CD14-positive monocyte (primary cell): ENCODE measurements at regions not wholly inside any gene's neighbourhood (a gene's known extent, or its start where the extent isn't known, plus 50 kb on each side); places are given as distances from the start of the nearest gene placed in this dataset.

Experiments
- DNase-seq, 3 donors: peaks; one replicate each; pipeline ENCODE4 v3.0.0-alpha.2; 2011 to 2022
- H2AFZ ChIP-seq: 2 replicates; pipeline ENCODE4 v1.6.0; 2012; ENCODE audit warnings: mild to moderate bottlenecking, low read depth, low read length, inconsistent platforms; ENCODE audit not compliant: insufficient read depth, poor library complexity, severe bottlenecking
- H3K27ac ChIP-seq, 2 donors: 1 replicate in 1 of 2; 2 replicates in 1 of 2; pipeline ENCODE4 v1.5.1; 2012 to 2013; ENCODE audit warnings: low read length in 2 of 2, control low read depth in 1 of 2, inconsistent platforms in 1 of 2, low read depth in 1 of 2, mild to moderate bottlenecking in 1 of 2
- H3K27me3 ChIP-seq, 2 donors: one replicate each; pipeline versions ENCODE4 v1.6.0 to v1.6.1; 2011 to 2013; ENCODE audit warnings: low read length in 2 of 2; ENCODE audit not compliant: control insufficient read depth in 2 of 2, insufficient read depth in 2 of 2
- H3K36me3 ChIP-seq, 2 donors: replicated peaks in 1 of 2; 1 replicate in 1 of 2; 2 replicates in 1 of 2; pipeline versions ENCODE4 v1.5.1 to v1.6.1; 2012 to 2013; ENCODE audit warnings: low read length in 2 of 2, control low read depth in 1 of 2, inconsistent platforms in 1 of 2, mild to moderate bottlenecking in 1 of 2; ENCODE audit not compliant: insufficient read depth in 2 of 2, control insufficient read depth in 1 of 2
- H3K4me1 ChIP-seq, 2 donors: 1 replicate in 1 of 2; 2 replicates in 1 of 2; pipeline versions ENCODE4 v1.5.1 to v1.6.1; 2012 to 2013; ENCODE audit warnings: low read length in 2 of 2, control low read depth in 1 of 2, inconsistent platforms in 1 of 2, mild to moderate bottlenecking in 1 of 2, moderate library complexity in 1 of 2; ENCODE audit not compliant: insufficient read depth in 2 of 2, control insufficient read depth in 1 of 2
- H3K4me2 ChIP-seq: replicated peaks from 2 replicates; pipeline ENCODE3; 2012; ENCODE audit warnings: low read length, moderate library complexity, mild to moderate bottlenecking; ENCODE audit not compliant: poor library complexity, severe bottlenecking; ENCODE audit errors: extremely low read depth
- H3K4me3 ChIP-seq, 3 experiments: fragments of 200-600 bp in 1 of 3; sonication (generic) in 1 of 3; replicated peaks in 1 of 3; 1 replicate in 2 of 3; 2 replicates in 1 of 3; pipeline ENCODE4 v1.5.1; 2011 to 2013; ENCODE audit warnings: low read length in 3 of 3, mild to moderate bottlenecking in 3 of 3, control low read depth in 2 of 3, low read depth in 2 of 3, inconsistent platforms in 1 of 3, moderate library complexity in 1 of 3
- H3K79me2 ChIP-seq: 2 replicates; pipeline ENCODE4 v1.6.0; 2012; ENCODE audit warnings: mild to moderate bottlenecking, control low read depth, inconsistent platforms, low read length, moderate library complexity; ENCODE audit not compliant: insufficient read depth
- H3K9ac ChIP-seq: 2 replicates; pipeline ENCODE4 v1.6.0; 2017; ENCODE audit warnings: low read length, mild to moderate bottlenecking; ENCODE audit not compliant: insufficient read depth, poor library complexity, severe bottlenecking
- H3K9me3 ChIP-seq, 2 donors: replicated peaks in 1 of 2; 1 replicate in 1 of 2; 2 replicates in 1 of 2; pipeline versions ENCODE4 v1.5.1 to v1.6.1; 2012 to 2013; ENCODE audit warnings: low read length in 2 of 2, control low read depth in 1 of 2; ENCODE audit not compliant: control insufficient read depth in 1 of 2, insufficient read depth in 1 of 2
- H4K20me1 ChIP-seq: 2 replicates; pipeline ENCODE4 v1.6.0; 2012; ENCODE audit warnings: mild to moderate bottlenecking, low read length, control low read depth, moderate library complexity; ENCODE audit not compliant: insufficient read depth
- H3K27ac Mint-ChIP-seq, 7 donors: one replicate each; pipeline ENCODE4 v1.8.0; 2020; ENCODE audit warnings: mild to moderate bottlenecking in 7 of 7, mixed read lengths in 7 of 7, moderate library complexity in 6 of 7, inconsistent platforms in 2 of 7
- H3K27me3 Mint-ChIP-seq, 3 donors: one replicate each; pipeline ENCODE4 v1.8.0; 2021 to 2022; ENCODE audit warnings: low read depth in 3 of 3, mild to moderate bottlenecking in 3 of 3, mixed read lengths in 3 of 3, moderate library complexity in 3 of 3, inconsistent platforms in 1 of 3
- H3K36me3 Mint-ChIP-seq, 2 donors: one replicate each; pipeline ENCODE4 v1.8.0; 2020; ENCODE audit warnings: mixed read lengths in 2 of 2, inconsistent platforms in 1 of 2, mild to moderate bottlenecking in 1 of 2
- H3K4me1 Mint-ChIP-seq: one replicate; pipeline ENCODE4 v1.8.0; 2020; ENCODE audit warnings: mild to moderate bottlenecking, mixed read lengths
- H3K4me3 Mint-ChIP-seq, 2 donors: one replicate each; pipeline ENCODE4 v1.8.0; 2020; ENCODE audit warnings: mild to moderate bottlenecking in 2 of 2, mixed read lengths in 2 of 2, moderate library complexity in 1 of 2
- H3K9me3 Mint-ChIP-seq, 7 donors: one replicate each; pipeline ENCODE4 v1.8.0; 2020 to 2022; ENCODE audit warnings: mixed read lengths in 7 of 7, mild to moderate bottlenecking in 6 of 7, moderate library complexity in 6 of 7, inconsistent platforms in 2 of 7
- WGBS: methylation state at CpG from one replicate; pipeline ENCODE4 v1.1.5; 2013; ENCODE audit warnings: missing lambda C conversion rate; ENCODE audit not compliant: insufficient coverage; 5-methylcytosine and 5-hydroxymethylcytosine counted together
- intact Hi-C, 2 donors: fragments of 100-400 bp; cut with micrococcal nuclease; formaldehyde crosslinking; loops; one replicate each; pipeline versions ENCODE4 v1.15.0 to v1.15.1; 2023
- TF ChIP-seq, protein P1 (sequence below): fragments of 200-600 bp; IDR thresholded peaks from one replicate; pipeline ENCODE4 v1.8.0; 2022; ENCODE audit warnings: antibody characterized with exemption, mild to moderate bottlenecking

DNA sequence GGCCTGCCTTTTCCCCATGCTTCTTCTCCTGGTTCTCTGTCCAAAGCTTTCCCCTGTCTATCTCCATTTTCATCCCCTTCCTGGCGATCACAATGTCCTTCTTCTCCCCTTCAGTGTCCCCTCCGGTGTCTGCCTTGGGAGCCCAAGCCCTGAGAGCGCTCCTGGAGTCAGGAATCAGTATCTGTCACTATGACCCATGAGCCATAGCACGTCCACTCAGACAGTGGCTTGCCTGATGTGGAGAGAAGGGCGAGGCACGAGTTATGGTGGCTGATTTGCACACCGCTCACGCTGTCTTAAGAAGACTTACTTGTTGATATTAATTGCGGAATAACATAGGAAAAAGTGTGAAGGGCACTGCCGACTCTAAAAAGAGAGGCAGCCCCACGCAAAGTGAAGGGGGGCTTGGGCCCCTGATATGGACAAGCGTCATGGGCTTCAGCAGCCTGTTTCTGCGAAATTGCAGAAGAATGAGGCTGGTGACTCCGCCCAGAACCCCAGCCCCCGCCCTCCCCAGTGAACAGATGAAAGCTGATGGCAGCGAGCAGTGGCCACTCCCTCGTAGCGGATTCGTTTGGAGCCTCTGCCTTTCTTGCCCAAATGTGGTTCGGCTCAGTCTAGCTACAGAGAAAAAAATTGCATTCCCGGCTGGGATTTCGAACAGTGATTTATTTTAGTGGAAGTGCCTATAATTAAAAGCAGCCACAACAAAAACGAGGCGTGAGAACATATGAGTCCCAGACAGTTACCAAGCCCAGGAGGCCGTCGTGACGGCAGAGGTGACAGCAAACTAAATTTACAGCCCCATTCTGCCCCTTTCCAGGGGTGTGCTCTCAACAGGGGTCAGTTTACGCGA is 149.8 kb downstream of the ICE1 start:
- H3K36me3 Mint-ChIP-seq = no peaks in the 10 kb centered on the region
- Histone ChIP-seq H3K27ac (no peak overlapping the region), H3K4me3 (no peak overlapping the region), H4K20me1 (no peaks in the 10 kb centered on the region), H2AFZ (no peak overlapping the region), H3K9ac (no peak overlapping the region), H3K36me3 (no peaks in the 10 kb centered on the region), H3K4me1 (no peaks in the 10 kb centered on the region), H3K79me2 (no peaks in the 10 kb centered on the region), H3K27me3 (no peaks in the 10 kb centered on the region), H3K9me3 (peaks cover 0 to 3% of the 10 kb centered on the region in 2 donors), H3K4me2 (no peak overlapping the region)
- intact Hi-C loops = no loop called here
- H3K9me3 Mint-ChIP-seq = peaks cover 0 to 8% (median 5%) of the 10 kb centered on the region in 7 donors
- peaks cover 0 to 3% (median 0%) of the 10 kb centered on the region in 3 donors for H3K27me3 Mint-ChIP-seq
- 66% methylated on average over 21 of the region's 29 CpGs for WGBS
- H3K27ac Mint-ChIP-seq = no peak overlapping the region
- TF ChIP-seq, protein P1, sequence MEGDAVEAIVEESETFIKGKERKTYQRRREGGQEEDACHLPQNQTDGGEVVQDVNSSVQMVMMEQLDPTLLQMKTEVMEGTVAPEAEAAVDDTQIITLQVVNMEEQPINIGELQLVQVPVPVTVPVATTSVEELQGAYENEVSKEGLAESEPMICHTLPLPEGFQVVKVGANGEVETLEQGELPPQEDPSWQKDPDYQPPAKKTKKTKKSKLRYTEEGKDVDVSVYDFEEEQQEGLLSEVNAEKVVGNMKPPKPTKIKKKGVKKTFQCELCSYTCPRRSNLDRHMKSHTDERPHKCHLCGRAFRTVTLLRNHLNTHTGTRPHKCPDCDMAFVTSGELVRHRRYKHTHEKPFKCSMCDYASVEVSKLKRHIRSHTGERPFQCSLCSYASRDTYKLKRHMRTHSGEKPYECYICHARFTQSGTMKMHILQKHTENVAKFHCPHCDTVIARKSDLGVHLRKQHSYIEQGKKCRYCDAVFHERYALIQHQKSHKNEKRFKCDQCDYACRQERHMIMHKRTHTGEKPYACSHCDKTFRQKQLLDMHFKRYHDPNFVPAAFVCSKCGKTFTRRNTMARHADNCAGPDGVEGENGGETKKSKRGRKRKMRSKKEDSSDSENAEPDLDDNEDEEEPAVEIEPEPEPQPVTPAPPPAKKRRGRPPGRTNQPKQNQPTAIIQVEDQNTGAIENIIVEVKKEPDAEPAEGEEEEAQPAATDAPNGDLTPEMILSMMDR = no peak
- no peak overlapping the region for H3K4me3 Mint-ChIP-seq
- DNase-seq = no peak
- no peaks in the 10 kb centered on the region for H3K4me1 Mint-ChIP-seq

GRCh38 chr5:5570646-5571045 is 148.2 kb downstream of the ICE1 start:
- no peaks in the 10 kb centered on the region for H3K36me3 ChIP-seq
- H2AFZ ChIP-seq = no peak overlapping the region
- no peak for DNase-seq
- no peaks in the 10 kb centered on the region for H4K20me1 ChIP-seq
- no peak overlapping the region for H3K4me2 ChIP-seq
- Mint-ChIP-seq H3K4me3 (no peak overlapping the region), H3K27ac (no peak overlapping the region), H3K27me3 (peaks cover 0 to 2% (median 0%) of the 10 kb centered on the region in 3 donors), H3K9me3 (peaks cover 0 to 10% (median 5%) of the 10 kb centered on the region in 7 donors), H3K36me3 (no peaks in the 10 kb centered on the region), H3K4me1 (no peaks in the 10 kb centered on the region)
- H3K79me2 ChIP-seq = no peaks in the 10 kb centered on the region
- TF ChIP-seq, protein P1 = no peak
- no peak overlapping the region for H3K4me3 ChIP-seq
- peaks cover 0 to 3% of the 10 kb centered on the region in 2 donors for H3K9me3 ChIP-seq
- no peaks in the 10 kb centered on the region for H3K27me3 ChIP-seq
- H3K9ac ChIP-seq = no peak overlapping the region
- 95% methylated on average over 6 of the region's 8 CpGs for WGBS
- intact Hi-C loops = no loop called here
- no peak overlapping the region for H3K27ac ChIP-seq
- H3K4me1 ChIP-seq = no peaks in the 10 kb centered on the region
